ENCODE measurements at regions not wholly inside any gene's neighbourhood (a gene's known extent, or its start where the extent isn't known, plus 50 kb on each side); places are given as distances from the start of the nearest gene placed in this dataset.

DNA sequence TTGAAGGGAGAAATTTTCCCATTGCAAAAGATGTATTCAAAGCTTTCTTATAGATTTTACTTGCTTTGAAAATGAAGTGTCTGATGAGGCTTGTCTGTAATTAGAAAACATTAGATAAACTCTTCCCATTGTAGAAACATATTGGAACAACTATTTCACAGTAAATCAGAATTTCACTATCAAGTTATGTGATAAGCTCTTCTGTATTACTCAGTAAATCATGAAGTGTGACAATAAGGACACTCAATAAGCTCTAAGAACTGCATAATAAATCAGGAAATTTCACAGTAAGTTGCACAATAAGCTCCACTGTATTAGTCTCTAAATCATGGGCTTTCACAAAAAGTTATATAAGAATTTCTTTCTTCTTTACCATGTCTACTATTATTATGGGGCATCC lies 1546.6 kb downstream of the SLITRK5 start:
- ChIA-PET CTCF (no interaction called here), POLR2A (ENCODE audit: low non-redundant PET) (no interaction called here)
- no peak for TF ChIP-seq CTCF (conservative IDR thresholded peaks at IDR 0.05; ENCODE audit: low read depth)
- DNase-seq (ENCODE audit: low spot score), result no peak
- no peak overlapping the region for H3K27ac ChIP-seq

GRCh38 chr13:89221557-89222158 lies 1550.5 kb downstream of the SLITRK5 start:
- POLR2A ChIA-PET (ENCODE audit: low non-redundant PET), result no interaction called here
- DNase-seq (ENCODE audit: low spot score), result no peak
- TF ChIP-seq CTCF (conservative IDR thresholded peaks at IDR 0.05; ENCODE audit: low read depth), result no peak
- CTCF ChIA-PET, result interaction anchor here (0.6 kb wide), 1 partner anchor 1192 kb away, joined by 3 read pairs; no protein-coding TSS in a partner anchor
- no peak overlapping the region for H3K27ac ChIP-seq

DNA sequence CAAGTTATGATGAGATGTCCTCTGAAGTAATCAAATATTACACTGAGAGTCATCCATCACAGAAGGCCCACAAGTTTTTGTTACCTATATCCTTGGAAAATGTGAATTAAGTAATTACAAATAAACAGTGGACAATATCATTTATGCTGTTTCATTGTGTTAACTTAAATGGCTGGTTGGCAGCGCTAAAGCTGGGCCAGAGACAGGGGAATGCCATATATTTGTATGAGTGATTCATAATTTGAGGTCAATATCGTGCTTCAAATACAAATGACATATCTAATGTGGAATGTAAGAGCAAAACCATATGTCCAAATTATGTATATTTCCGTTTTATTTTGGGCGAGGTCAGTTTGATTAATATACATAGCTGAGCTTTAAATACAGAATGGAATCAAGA lies 1556.2 kb downstream of the SLITRK5 start:
- CTCF ChIA-PET, result interaction anchor here (0.8 kb wide), 1 partner anchor 697 kb away, joined by 4 read pairs; no protein-coding TSS in a partner anchor

GRCh38 chr13:89238496-89238895 lies 1567.3 kb downstream of the SLITRK5 start:
- CTCF ChIA-PET, result no interaction called here

More for the DNA sequence above, 1556.2 kb downstream of the SLITRK5 start:
- no peak for TF ChIP-seq CTCF (conservative IDR thresholded peaks at IDR 0.05; ENCODE audit: low read depth)
- peak; percentile 20 for DNase-seq (ENCODE audit: low spot score)
- POLR2A ChIA-PET (ENCODE audit: low non-redundant PET), result no interaction called here
- H3K27ac ChIP-seq, result no peak overlapping the region

DNA sequence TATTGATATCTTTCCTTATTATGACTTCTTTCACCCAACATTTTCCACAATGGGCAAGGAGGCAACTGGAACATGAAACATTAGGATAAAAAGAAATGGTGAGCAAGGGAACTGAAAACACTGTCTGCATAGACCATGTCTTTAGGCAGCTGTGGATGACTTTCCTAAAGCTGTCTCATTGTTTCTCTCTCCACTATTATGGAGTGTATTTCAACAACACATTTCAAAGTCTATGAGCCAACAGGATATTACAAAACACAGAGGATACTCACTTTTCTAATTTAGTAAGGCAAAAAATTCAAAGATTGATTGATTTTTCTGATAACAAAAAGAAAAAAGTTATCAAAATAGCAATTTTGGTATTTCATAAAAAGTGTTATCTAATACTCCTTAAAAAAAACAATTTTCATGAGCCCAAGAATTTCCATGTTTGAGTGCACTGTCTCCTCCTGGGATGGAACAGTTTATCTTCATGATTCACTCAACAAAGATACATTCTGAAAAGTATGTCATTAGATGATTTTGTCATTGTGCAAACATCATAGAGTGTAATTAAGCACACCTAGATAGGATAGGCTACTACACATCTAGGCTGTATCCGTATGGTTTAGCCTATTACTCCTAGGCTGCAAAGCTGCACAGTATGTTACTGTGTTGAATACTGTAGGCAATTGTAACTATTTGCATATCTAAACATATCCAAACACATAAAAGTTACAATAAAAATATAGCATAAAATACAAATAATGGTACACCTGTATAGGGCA lies 1568.4 kb downstream of the SLITRK5 start:
- CTCF ChIA-PET, result no interaction called here

More at GRCh38 chr13:89238496-89238895, 1567.3 kb downstream of the SLITRK5 start:
- TF ChIP-seq CTCF (conservative IDR thresholded peaks at IDR 0.05; ENCODE audit: low read depth), result no peak
- no peak overlapping the region for H3K27ac ChIP-seq
- no peak for DNase-seq (ENCODE audit: low spot score)
- POLR2A ChIA-PET (ENCODE audit: low non-redundant PET), result no interaction called here

More for the DNA sequence above, 1568.4 kb downstream of the SLITRK5 start:
- TF ChIP-seq CTCF (conservative IDR thresholded peaks at IDR 0.05; ENCODE audit: low read depth), result no peak
- H3K27ac ChIP-seq, result no peak overlapping the region
- DNase-seq (ENCODE audit: low spot score), result no peak
- POLR2A ChIA-PET (ENCODE audit: low non-redundant PET), result no interaction called here

All from RWPE1 (cell line).